IPS-20b (cell line): ENCODE measurements at regions not wholly inside any gene's neighbourhood (a gene's known extent, or its start where the extent isn't known, plus 50 kb on each side); places are given as distances from the start of the nearest gene placed in this dataset.
"Not testable (repeated sequence)": the region's sequence is repeated elsewhere in the genome, so short reads cannot be mapped to it uniquely, and the experiment has no call there.

Experiments used
- H3K27ac ChIP-seq: one replicate; pipeline ENCODE4 v1.5.1; 2013; ENCODE audit warnings: low read length
- H3K27me3 ChIP-seq: 2 replicates; pipeline ENCODE4 v1.6.1; 2013; ENCODE audit warnings: mild to moderate bottlenecking, low read length, inconsistent platforms; ENCODE audit not compliant: insufficient read depth
- H3K36me3 ChIP-seq: 2 replicates; pipeline ENCODE4 v1.6.1; 2013; ENCODE audit warnings: low read depth, mild to moderate bottlenecking, inconsistent platforms, low read length, moderate library complexity; ENCODE audit not compliant: insufficient read depth
- H3K4me1 ChIP-seq: 2 replicates; pipeline ENCODE4 v1.6.1; 2013; ENCODE audit warnings: mild to moderate bottlenecking, control low read depth, inconsistent platforms, low read length, moderate library complexity; ENCODE audit not compliant: insufficient read depth
- H3K4me3 ChIP-seq: 2 replicates; pipeline ENCODE4 v1.5.1; 2013; ENCODE audit warnings: mild to moderate bottlenecking, low read length, inconsistent platforms
- H3K9ac ChIP-seq: 2 replicates; pipeline ENCODE4 v1.6.1; 2013; ENCODE audit warnings: low read depth, mild to moderate bottlenecking, inconsistent platforms, low read length, moderate library complexity
- H3K9me3 ChIP-seq: 2 replicates; pipeline ENCODE4 v1.6.1; 2013; ENCODE audit warnings: mild to moderate bottlenecking, low read depth, low read length, inconsistent platforms; ENCODE audit not compliant: insufficient read depth

GRCh38 chrX:10469-11458, 270.4 kb upstream of the PLCXD1 start:
- H3K27me3 ChIP-seq, H3K36me3 ChIP-seq, H3K4me1 ChIP-seq, H3K9ac ChIP-seq, H3K4me3 ChIP-seq, H3K9me3 ChIP-seq, H3K27ac ChIP-seq: not testable (repeated sequence)

- H3K4me3 ChIP-seq = not testable (repeated sequence)
Measured at GRCh38 chrX:13821-14443, 267.2 kb upstream of the PLCXD1 start.

GRCh38 chrX:14452-14851, 266.7 kb upstream of the PLCXD1 start:
- H3K27me3 ChIP-seq, H3K4me1 ChIP-seq, H3K4me3 ChIP-seq, H3K9me3 ChIP-seq, H3K27ac ChIP-seq, H3K36me3 ChIP-seq, H3K9ac ChIP-seq: not testable (repeated sequence)

More at GRCh38 chrX:13821-14443, 267.2 kb upstream of the PLCXD1 start:
- not testable (repeated sequence) for H3K9ac ChIP-seq, H3K9me3 ChIP-seq, H3K27me3 ChIP-seq, H3K36me3 ChIP-seq, H3K4me1 ChIP-seq, H3K27ac ChIP-seq

- not testable (repeated sequence) for H3K9me3 ChIP-seq, H3K9ac ChIP-seq, H3K4me1 ChIP-seq, H3K27me3 ChIP-seq, H3K4me3 ChIP-seq, H3K36me3 ChIP-seq, H3K27ac ChIP-seq
Measured at GRCh38 chrX:18768-19454, 262.3 kb upstream of the PLCXD1 start.

GRCh38 chrX:19455-19827, 261.7 kb upstream of the PLCXD1 start:
- not testable (repeated sequence) for H3K27ac ChIP-seq, H3K36me3 ChIP-seq, H3K9me3 ChIP-seq, H3K27me3 ChIP-seq, H3K4me3 ChIP-seq, H3K9ac ChIP-seq, H3K4me1 ChIP-seq

- no peaks in the 10 kb centered on the region for H3K4me1 ChIP-seq
- peak overlapping the region; percentile 47; the same call in 1 of the 2 replicates for H3K4me3 ChIP-seq
- H3K36me3 ChIP-seq = no peaks in the 10 kb centered on the region
- H3K9me3 ChIP-seq = no peaks in the 10 kb centered on the region
- H3K9ac ChIP-seq = no peak overlapping the region
- no peak overlapping the region for H3K27ac ChIP-seq
- H3K27me3 ChIP-seq = peaks cover 8% of the 10 kb centered on the region
Measured at GRCh38 chrX:19912-20571, 261.1 kb upstream of the PLCXD1 start.

GRCh38 chrX:24139-24538, 257.0 kb upstream of the PLCXD1 start:
- not testable (repeated sequence) for H3K27me3 ChIP-seq, H3K27ac ChIP-seq, H3K4me3 ChIP-seq, H3K4me1 ChIP-seq, H3K36me3 ChIP-seq, H3K9ac ChIP-seq, H3K9me3 ChIP-seq
